Hepatocyte (in vitro differentiated cells): ENCODE measurements at regions not wholly inside any gene's neighbourhood (a gene's known extent, or its start where the extent isn't known, plus 50 kb on each side); places are given as distances from the start of the nearest gene placed in this dataset.

ENCODE experiments used
- DNase-seq: peaks from one replicate; pipeline ENCODE4 v3.0.0-alpha.2; 2016; ENCODE audit warnings: low spot score
- H2AFZ ChIP-seq: fragments of 200-600 bp; sonication (generic); 2 replicates; pipeline ENCODE4 v1.6.0; 2016; ENCODE audit warnings: antibody characterized with exemption, mild to moderate bottlenecking
- H3K27ac ChIP-seq: fragments of 200-600 bp; sonication (generic); 2 replicates; pipeline ENCODE4 v1.5.1; 2016; ENCODE audit warnings: mild to moderate bottlenecking
- H3K27me3 ChIP-seq: fragments of 200-600 bp; sonication (generic); 2 replicates; pipeline ENCODE4 v1.6.1; 2016
- H3K36me3 ChIP-seq: fragments of 200-600 bp; sonication (generic); replicated peaks from 2 replicates; pipeline ENCODE4 v1.5.1; 2016; ENCODE audit warnings: low read depth; ENCODE audit not compliant: insufficient read depth
- H3K4me1 ChIP-seq: fragments of 200-600 bp; sonication (generic); 2 replicates; pipeline ENCODE4 v1.5.1; 2016; ENCODE audit warnings: mild to moderate bottlenecking, moderate library complexity; ENCODE audit not compliant: insufficient read depth
- H3K4me2 ChIP-seq: fragments of 200-600 bp; sonication (generic); 2 replicates; pipeline ENCODE4 v1.6.0; 2016
- H3K4me3 ChIP-seq: fragments of 200-600 bp; sonication (generic); 2 replicates; pipeline ENCODE4 v1.5.1; 2016; ENCODE audit warnings: mild to moderate bottlenecking
- H3K79me2 ChIP-seq: fragments of 200-600 bp; sonication (generic); 2 replicates; pipeline ENCODE4 v1.6.0; 2017; ENCODE audit warnings: mild to moderate bottlenecking
- H3K9me2 ChIP-seq: fragments of 200-600 bp; sonication (generic); replicated peaks from 2 replicates; pipeline ENCODE4 v1.6.0; 2017; ENCODE audit warnings: mild to moderate bottlenecking; ENCODE audit not compliant: insufficient read depth
- H3K9me3 ChIP-seq: fragments of 200-600 bp; sonication (generic); 2 replicates; pipeline ENCODE4 v1.5.1; 2016; ENCODE audit warnings: low read depth, mild to moderate bottlenecking
- H4K20me1 ChIP-seq: fragments of 200-600 bp; sonication (generic); 2 replicates; pipeline ENCODE4 v1.6.0; 2016; ENCODE audit warnings: mild to moderate bottlenecking; ENCODE audit not compliant: insufficient read depth, poor library complexity, severe bottlenecking
- EZH2 ChIP-seq: fragments of 200-600 bp; sonication (generic); IDR thresholded peaks from 2 replicates; pipeline ENCODE4 v1.6.1; 2016; ENCODE audit warnings: antibody characterized with exemption, mild to moderate bottlenecking, borderline replicate concordance
- EZH2phosphoT487 ChIP-seq: fragments of 200-600 bp; sonication (generic); IDR thresholded peaks from one replicate; pipeline ENCODE4 v1.6.1; 2018; ENCODE audit warnings: antibody characterized with exemption, mild to moderate bottlenecking, low read depth, moderate library complexity; ENCODE audit not compliant: unreplicated experiment, severe bottlenecking
- WGBS: methylation state at CpG from one replicate; pipeline ENCODE4 v1.1.6; 2016; ENCODE audit warnings: low lambda C conversion rate; ENCODE audit errors: missing lambda C conversion rate; 5-methylcytosine and 5-hydroxymethylcytosine counted together
- TF ChIP-seq, protein P1 (sequence below): fragments of 200-600 bp; sonication (generic); IDR thresholded peaks from 2 replicates; pipeline ENCODE4 v1.5.1; 2016; ENCODE audit warnings: antibody characterized with exemption, mild to moderate bottlenecking; ENCODE audit not compliant: poor library complexity

DNA sequence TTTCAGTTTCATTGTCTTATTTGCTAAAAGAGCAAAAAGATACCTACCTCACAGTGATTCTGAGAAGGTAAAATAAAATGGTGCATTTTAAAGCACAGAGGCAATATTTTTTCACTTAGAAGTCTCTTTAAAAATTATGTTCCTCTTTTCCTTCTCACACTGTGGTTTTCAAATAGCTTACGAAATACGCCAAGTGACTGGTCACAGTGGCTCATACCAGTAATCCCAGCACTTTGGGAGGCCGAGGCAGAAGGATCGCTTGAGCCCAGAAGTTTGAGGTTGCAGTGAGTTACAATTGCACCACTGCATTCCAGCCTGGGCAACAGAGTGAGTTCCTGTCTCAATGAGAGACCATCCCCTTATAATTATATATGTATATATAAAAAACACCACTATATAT, 372.6 kb downstream of the FBXO8 start:
- Histone ChIP-seq H3K4me2 (no peak overlapping the region), H3K4me3 (no peak overlapping the region), H3K36me3 (no peaks in the 10 kb centered on the region), H3K79me2 (no peaks in the 10 kb centered on the region), H3K9me3 (no peaks in the 10 kb centered on the region), H3K4me1 (no peaks in the 10 kb centered on the region), H2AFZ (no peak overlapping the region), H4K20me1 (no peaks in the 10 kb centered on the region), H3K27me3 (no peaks in the 10 kb centered on the region), H3K27ac (no peak overlapping the region), H3K9me2 (no peaks in the 10 kb centered on the region)
- TF ChIP-seq EZH2: no peak
- TF ChIP-seq, protein P1, sequence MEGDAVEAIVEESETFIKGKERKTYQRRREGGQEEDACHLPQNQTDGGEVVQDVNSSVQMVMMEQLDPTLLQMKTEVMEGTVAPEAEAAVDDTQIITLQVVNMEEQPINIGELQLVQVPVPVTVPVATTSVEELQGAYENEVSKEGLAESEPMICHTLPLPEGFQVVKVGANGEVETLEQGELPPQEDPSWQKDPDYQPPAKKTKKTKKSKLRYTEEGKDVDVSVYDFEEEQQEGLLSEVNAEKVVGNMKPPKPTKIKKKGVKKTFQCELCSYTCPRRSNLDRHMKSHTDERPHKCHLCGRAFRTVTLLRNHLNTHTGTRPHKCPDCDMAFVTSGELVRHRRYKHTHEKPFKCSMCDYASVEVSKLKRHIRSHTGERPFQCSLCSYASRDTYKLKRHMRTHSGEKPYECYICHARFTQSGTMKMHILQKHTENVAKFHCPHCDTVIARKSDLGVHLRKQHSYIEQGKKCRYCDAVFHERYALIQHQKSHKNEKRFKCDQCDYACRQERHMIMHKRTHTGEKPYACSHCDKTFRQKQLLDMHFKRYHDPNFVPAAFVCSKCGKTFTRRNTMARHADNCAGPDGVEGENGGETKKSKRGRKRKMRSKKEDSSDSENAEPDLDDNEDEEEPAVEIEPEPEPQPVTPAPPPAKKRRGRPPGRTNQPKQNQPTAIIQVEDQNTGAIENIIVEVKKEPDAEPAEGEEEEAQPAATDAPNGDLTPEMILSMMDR: no peak
- TF ChIP-seq EZH2phosphoT487: no peak
- no peak for DNase-seq
- 95% methylated on average over 4 of the region's 4 CpGs for WGBS

GRCh38 chr4:173909294-173909693, 374.2 kb downstream of the FBXO8 start:
- no peak overlapping the region for H3K4me3 ChIP-seq
- no peaks in the 10 kb centered on the region for H3K27me3 ChIP-seq
- H3K79me2 ChIP-seq: no peaks in the 10 kb centered on the region
- H3K4me2 ChIP-seq: no peak overlapping the region
- no peaks in the 10 kb centered on the region for H4K20me1 ChIP-seq
- TF ChIP-seq, protein P1: no peak
- TF ChIP-seq EZH2phosphoT487: no peak
- no peak for TF ChIP-seq EZH2
- H3K36me3 ChIP-seq: no peaks in the 10 kb centered on the region
- no peaks in the 10 kb centered on the region for H3K4me1 ChIP-seq
- WGBS: 84% methylated on average over 3 of the region's 3 CpGs
- no peaks in the 10 kb centered on the region for H3K9me3 ChIP-seq
- H3K27ac ChIP-seq: no peak overlapping the region
- H2AFZ ChIP-seq: no peak overlapping the region
- DNase-seq: no peak
- H3K9me2 ChIP-seq: no peaks in the 10 kb centered on the region

DNA sequence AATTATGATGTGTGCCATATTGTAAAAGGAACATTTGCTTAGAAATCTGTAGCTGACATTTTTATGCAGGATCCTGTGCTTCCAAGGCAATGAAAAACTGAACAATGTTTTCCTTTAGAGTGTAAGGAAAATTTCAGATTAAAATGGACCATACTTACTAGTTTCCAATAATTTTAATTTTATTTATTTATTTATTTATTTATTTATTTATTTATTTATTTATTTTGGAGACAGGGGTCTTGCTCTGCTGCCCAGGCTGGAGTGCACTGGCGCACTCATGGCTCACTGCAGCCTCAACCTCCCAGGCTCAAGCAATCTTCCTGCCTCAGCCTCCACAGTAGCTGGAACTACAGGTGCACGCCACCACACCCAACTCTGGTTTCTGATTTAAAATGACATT, 369.8 kb upstream of the HAND2 start:
- no peaks in the 10 kb centered on the region for H4K20me1 ChIP-seq
- H3K4me1 ChIP-seq: no peaks in the 10 kb centered on the region
- no peak overlapping the region for H3K4me3 ChIP-seq
- H3K27me3 ChIP-seq: no peaks in the 10 kb centered on the region
- TF ChIP-seq EZH2 (no peak), EZH2phosphoT487 (no peak)
- TF ChIP-seq, protein P1: no peak
- no peaks in the 10 kb centered on the region for H3K79me2 ChIP-seq
- no peak overlapping the region for H2AFZ ChIP-seq
- no peaks in the 10 kb centered on the region for H3K36me3 ChIP-seq
- H3K9me2 ChIP-seq: no peaks in the 10 kb centered on the region
- no peak for DNase-seq
- no peak overlapping the region for H3K4me2 ChIP-seq
- no peak overlapping the region for H3K27ac ChIP-seq
- 96% methylated on average over 2 of the region's 2 CpGs for WGBS
- no peaks in the 10 kb centered on the region for H3K9me3 ChIP-seq

GRCh38 chr4:173891072-173891471, 361.0 kb upstream of the HAND2 start:
- H4K20me1 ChIP-seq: no peaks in the 10 kb centered on the region
- TF ChIP-seq, protein P1: no peak
- no peak for TF ChIP-seq EZH2phosphoT487
- no peak for TF ChIP-seq EZH2
- no peak overlapping the region for H3K4me2 ChIP-seq
- H2AFZ ChIP-seq: no peak overlapping the region
- DNase-seq: no peak
- H3K27ac ChIP-seq: no peak overlapping the region
- H3K27me3 ChIP-seq: no peaks in the 10 kb centered on the region
- no peaks in the 10 kb centered on the region for H3K4me1 ChIP-seq
- H3K79me2 ChIP-seq: no peaks in the 10 kb centered on the region
- no peaks in the 10 kb centered on the region for H3K9me3 ChIP-seq
- H3K4me3 ChIP-seq: no peak overlapping the region
- 97% methylated on average over 3 of the region's 3 CpGs for WGBS
- H3K36me3 ChIP-seq: no peaks in the 10 kb centered on the region
- no peaks in the 10 kb centered on the region for H3K9me2 ChIP-seq
